Mesendoderm (in vitro differentiated cells): ENCODE measurements at regions not wholly inside any gene's neighbourhood (a gene's known extent, or its start where the extent isn't known, plus 50 kb on each side); places are given as distances from the start of the nearest gene placed in this dataset.

Experiments
- DNase-seq: peaks from one replicate; pipeline ENCODE4 v3.0.0; 2013
- H2AK5ac ChIP-seq: 2 replicates; pipeline ENCODE4 v1.6.1; 2013; ENCODE audit warnings: low read length, inconsistent platforms
- H2BK120ac ChIP-seq: 2 replicates; pipeline ENCODE4 v1.6.1; 2013; ENCODE audit warnings: low read depth, mild to moderate bottlenecking, low read length, moderate library complexity, mixed read lengths
- H2BK15ac ChIP-seq: replicated peaks from 2 replicates; pipeline ENCODE4 v1.6.1; 2013; ENCODE audit warnings: low read depth, mild to moderate bottlenecking, moderate library complexity
- H2BK5ac ChIP-seq: 2 replicates; pipeline ENCODE4 v1.6.1; 2013; ENCODE audit warnings: low read length, inconsistent platforms
- H3K18ac ChIP-seq: 2 replicates; pipeline ENCODE4 v1.6.1; 2013; ENCODE audit warnings: mild to moderate bottlenecking, low read length, mixed read lengths
- H3K23ac ChIP-seq: one replicate; pipeline ENCODE4 v1.6.1; 2013; ENCODE audit warnings: low read length
- H3K27ac ChIP-seq: 2 replicates; pipeline ENCODE4 v1.5.1; 2013; ENCODE audit warnings: low read depth, mild to moderate bottlenecking, inconsistent platforms, low read length, moderate library complexity
- H3K27me3 ChIP-seq: 2 replicates; pipeline ENCODE4 v1.6.1; 2013; ENCODE audit warnings: low read length, control low read depth, mild to moderate bottlenecking, inconsistent platforms; ENCODE audit not compliant: insufficient read depth, poor library complexity
- H3K36me3 ChIP-seq: 2 replicates; pipeline ENCODE4 v1.6.1; 2013; ENCODE audit warnings: low read length, inconsistent platforms; ENCODE audit not compliant: control insufficient read depth, insufficient read depth
- H3K4ac ChIP-seq: one replicate; pipeline ENCODE4 v1.6.1; 2013; ENCODE audit warnings: low read depth, mild to moderate bottlenecking, low read length, moderate library complexity
- H3K4me1 ChIP-seq: 2 replicates; pipeline ENCODE4 v1.6.1; 2013; ENCODE audit warnings: low read depth, low read length, inconsistent platforms; ENCODE audit not compliant: control insufficient read depth
- H3K4me2 ChIP-seq: 2 replicates; pipeline ENCODE4 v1.6.1; 2013; ENCODE audit warnings: low read length
- H3K4me3 ChIP-seq: 2 replicates; pipeline ENCODE4 v1.5.1; 2013; ENCODE audit warnings: mild to moderate bottlenecking, low read length
- H3K56ac ChIP-seq: one replicate; pipeline ENCODE4 v1.6.1; 2013; ENCODE audit warnings: low read length
- H3K79me1 ChIP-seq: 2 replicates; pipeline ENCODE4 v1.6.1; 2013; ENCODE audit warnings: low read length, inconsistent platforms
- H3K79me2 ChIP-seq: 2 replicates; pipeline ENCODE4 v1.6.1; 2013; ENCODE audit warnings: mild to moderate bottlenecking, low read length; ENCODE audit not compliant: control insufficient read depth, insufficient read depth
- H3K9ac ChIP-seq: 2 replicates; pipeline ENCODE4 v1.6.1; 2013; ENCODE audit warnings: low read length, inconsistent platforms
- H4K5ac ChIP-seq: one replicate; pipeline ENCODE4 v1.6.1; 2013; ENCODE audit warnings: low read length
- H4K8ac ChIP-seq: one replicate; pipeline ENCODE4 v1.6.1; 2013; ENCODE audit warnings: low read depth, mild to moderate bottlenecking, control low read depth, low read length, moderate library complexity
- WGBS: extraction: QIAGEN DNeasy Blood & Tissue Kit; methylation state at CpG from one replicate; pipeline ENCODE4 v1.1.7; 2013; ENCODE audit warnings: low lambda C conversion rate, missing lambda C conversion rate; ENCODE audit not compliant: insufficient coverage; ENCODE audit errors: extremely low coverage; 5-methylcytosine and 5-hydroxymethylcytosine counted together

DNA sequence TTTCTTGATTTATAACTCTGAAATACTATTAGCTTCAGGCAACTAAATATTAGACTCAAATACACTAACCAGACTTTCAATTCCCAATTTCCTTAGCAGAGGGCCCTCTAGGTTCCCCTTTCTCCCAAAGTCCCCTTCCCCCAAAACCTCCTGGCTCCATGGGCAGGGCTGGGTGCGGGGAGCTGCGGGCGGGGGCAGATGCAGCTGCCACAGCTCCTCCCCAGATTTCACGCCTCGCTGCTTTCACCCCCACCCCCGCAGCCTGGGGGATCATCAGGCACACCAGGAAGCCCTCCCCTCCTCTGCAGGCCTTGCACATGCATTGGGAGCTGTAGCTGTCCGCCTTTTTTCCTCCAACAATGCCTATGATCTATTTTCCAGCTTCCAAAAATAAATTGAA is 82.8 kb upstream of the SPATA31C2 start:
- Histone ChIP-seq H3K4me2 (no peak overlapping the region), H3K27ac (no peak overlapping the region), H4K5ac (no peak overlapping the region), H4K8ac (no peak overlapping the region), H2BK120ac (no peak overlapping the region), H3K4me3 (no peak overlapping the region), H2BK15ac (no peak overlapping the region), H3K27me3 (no peaks in the 10 kb centered on the region), H3K23ac (no peak overlapping the region), H2BK5ac (no peak overlapping the region), H3K18ac (no peak overlapping the region), H3K36me3 (no peaks in the 10 kb centered on the region), H2AK5ac (no peak overlapping the region), H3K79me1 (no peaks in the 10 kb centered on the region), H3K9ac (no peak overlapping the region), H3K79me2 (no peaks in the 10 kb centered on the region), H3K56ac (peak overlapping the region; percentile 34), H3K4ac (no peak overlapping the region), H3K4me1 (peaks cover 5% of the 10 kb centered on the region)
- peak; percentile 31 for DNase-seq
- no CpG with 5 or more reads among the region's 7 CpGs for WGBS

DNA sequence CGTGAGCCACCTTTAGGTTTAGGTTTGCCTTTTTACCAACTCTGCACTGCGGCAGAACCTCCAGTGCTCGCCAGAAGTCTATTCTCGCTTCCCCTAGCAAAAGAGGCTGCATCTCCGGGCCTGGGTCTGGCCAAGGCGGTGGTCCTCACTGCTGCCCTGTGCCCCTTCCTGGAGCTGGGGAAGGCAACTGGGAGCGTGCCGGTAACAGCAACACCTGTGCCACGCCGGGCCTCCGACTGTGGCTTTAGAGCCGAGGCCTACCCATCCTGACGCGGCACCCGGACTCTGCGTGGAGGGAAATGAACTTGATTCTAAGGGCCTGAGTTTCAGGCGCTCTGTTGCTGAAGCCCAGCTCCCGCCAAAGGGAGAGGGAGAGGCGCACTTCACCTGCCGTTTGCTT is 82.4 kb upstream of the SPATA31C2 start:
- DNase-seq, result no peak
- Histone ChIP-seq H3K4me1 (peaks cover 5% of the 10 kb centered on the region), H3K27ac (no peak overlapping the region), H4K8ac (no peak overlapping the region), H3K23ac (no peak overlapping the region), H3K4me2 (no peak overlapping the region), H2BK120ac (no peak overlapping the region), H3K79me1 (no peaks in the 10 kb centered on the region), H3K9ac (no peak overlapping the region), H2AK5ac (no peak overlapping the region), H3K56ac (peak overlapping the region; percentile 49), H4K5ac (no peak overlapping the region), H2BK5ac (no peak overlapping the region), H3K4me3 (no peak overlapping the region), H3K79me2 (no peaks in the 10 kb centered on the region), H3K18ac (no peak overlapping the region), H2BK15ac (no peak overlapping the region), H3K27me3 (no peaks in the 10 kb centered on the region), H3K4ac (no peak overlapping the region), H3K36me3 (no peaks in the 10 kb centered on the region)
- no CpG with 5 or more reads among the region's 20 CpGs for WGBS

DNA sequence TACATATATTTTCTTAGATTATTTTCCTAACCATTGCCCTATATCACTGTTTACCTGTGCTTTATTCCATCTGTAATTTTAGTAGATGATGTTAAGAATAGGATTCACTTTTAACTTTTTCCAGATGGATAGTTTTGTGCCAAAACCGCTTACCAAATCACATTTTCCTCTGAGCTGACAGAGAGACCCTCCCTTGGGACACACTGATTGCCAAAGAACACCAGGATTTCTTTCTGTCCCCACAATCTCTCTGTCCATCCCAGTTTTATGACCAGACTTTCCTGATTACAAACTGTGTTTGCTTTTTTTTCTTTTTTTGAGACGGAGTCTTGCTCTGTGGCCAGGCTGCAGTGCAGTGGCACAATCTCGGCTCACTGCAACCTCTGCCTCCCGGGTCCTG is 81.3 kb upstream of the SPATA31C2 start:
- H3K56ac ChIP-seq, result no peak overlapping the region
- WGBS, result no CpG with 5 or more reads among the region's 4 CpGs

DNA sequence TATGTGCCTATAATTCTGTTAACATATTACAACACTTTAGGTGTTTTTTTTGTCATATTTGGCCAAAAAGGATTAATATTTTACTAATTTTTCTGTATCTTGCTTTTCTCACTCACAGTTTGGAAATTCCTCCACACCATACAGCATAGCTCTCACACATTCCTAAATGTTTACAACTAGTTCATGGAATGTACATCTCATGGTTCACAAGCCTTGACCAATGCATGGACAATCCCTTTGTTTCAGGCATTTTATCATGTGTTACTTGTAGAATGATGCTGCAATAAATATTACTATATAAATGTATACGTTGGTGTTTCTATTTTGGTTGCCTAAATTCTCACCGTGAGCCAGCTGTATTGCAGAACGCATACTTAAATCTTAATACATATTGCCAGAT is 80.5 kb upstream of the SPATA31C2 start:
- no peak overlapping the region for H3K27ac ChIP-seq
- no peak overlapping the region for H2BK5ac ChIP-seq
- peaks cover 5% of the 10 kb centered on the region for H3K4me1 ChIP-seq
- no peaks in the 10 kb centered on the region for H3K27me3 ChIP-seq
- H3K79me1 ChIP-seq, result no peaks in the 10 kb centered on the region
- H2AK5ac ChIP-seq, result no peak overlapping the region
- H2BK120ac ChIP-seq, result no peak overlapping the region
- no peaks in the 10 kb centered on the region for H3K79me2 ChIP-seq
- no peak overlapping the region for H3K18ac ChIP-seq
- H2BK15ac ChIP-seq, result no peak overlapping the region
- no peak overlapping the region for H4K8ac ChIP-seq
- no peak overlapping the region for H3K56ac ChIP-seq
- H3K9ac ChIP-seq, result no peak overlapping the region
- no peak overlapping the region for H3K4ac ChIP-seq
- H3K23ac ChIP-seq, result no peak overlapping the region
- no peak overlapping the region for H3K4me2 ChIP-seq
- H4K5ac ChIP-seq, result no peak overlapping the region
- H3K36me3 ChIP-seq, result no peaks in the 10 kb centered on the region
- H3K4me3 ChIP-seq, result no peak overlapping the region
- no CpG with 5 or more reads among the region's 3 CpGs for WGBS
- no peak for DNase-seq

More for the DNA sequence above, 81.3 kb upstream of the SPATA31C2 start:
- peaks cover 5% of the 10 kb centered on the region for H3K4me1 ChIP-seq
- H3K18ac ChIP-seq, result no peak overlapping the region
- H3K4me2 ChIP-seq, result no peak overlapping the region
- H3K79me1 ChIP-seq, result no peaks in the 10 kb centered on the region
- no peak overlapping the region for H4K8ac ChIP-seq
- no peak overlapping the region for H2BK15ac ChIP-seq
- no peak overlapping the region for H3K27ac ChIP-seq
- H3K23ac ChIP-seq, result no peak overlapping the region
- no peak overlapping the region for H2BK120ac ChIP-seq
- no peak for DNase-seq
- no peak overlapping the region for H3K9ac ChIP-seq
- H3K36me3 ChIP-seq, result no peaks in the 10 kb centered on the region
- H3K27me3 ChIP-seq, result no peaks in the 10 kb centered on the region
- no peak overlapping the region for H4K5ac ChIP-seq
- no peak overlapping the region for H2AK5ac ChIP-seq
- no peaks in the 10 kb centered on the region for H3K79me2 ChIP-seq
- H3K4ac ChIP-seq, result no peak overlapping the region
- no peak overlapping the region for H2BK5ac ChIP-seq
- H3K4me3 ChIP-seq, result no peak overlapping the region

DNA sequence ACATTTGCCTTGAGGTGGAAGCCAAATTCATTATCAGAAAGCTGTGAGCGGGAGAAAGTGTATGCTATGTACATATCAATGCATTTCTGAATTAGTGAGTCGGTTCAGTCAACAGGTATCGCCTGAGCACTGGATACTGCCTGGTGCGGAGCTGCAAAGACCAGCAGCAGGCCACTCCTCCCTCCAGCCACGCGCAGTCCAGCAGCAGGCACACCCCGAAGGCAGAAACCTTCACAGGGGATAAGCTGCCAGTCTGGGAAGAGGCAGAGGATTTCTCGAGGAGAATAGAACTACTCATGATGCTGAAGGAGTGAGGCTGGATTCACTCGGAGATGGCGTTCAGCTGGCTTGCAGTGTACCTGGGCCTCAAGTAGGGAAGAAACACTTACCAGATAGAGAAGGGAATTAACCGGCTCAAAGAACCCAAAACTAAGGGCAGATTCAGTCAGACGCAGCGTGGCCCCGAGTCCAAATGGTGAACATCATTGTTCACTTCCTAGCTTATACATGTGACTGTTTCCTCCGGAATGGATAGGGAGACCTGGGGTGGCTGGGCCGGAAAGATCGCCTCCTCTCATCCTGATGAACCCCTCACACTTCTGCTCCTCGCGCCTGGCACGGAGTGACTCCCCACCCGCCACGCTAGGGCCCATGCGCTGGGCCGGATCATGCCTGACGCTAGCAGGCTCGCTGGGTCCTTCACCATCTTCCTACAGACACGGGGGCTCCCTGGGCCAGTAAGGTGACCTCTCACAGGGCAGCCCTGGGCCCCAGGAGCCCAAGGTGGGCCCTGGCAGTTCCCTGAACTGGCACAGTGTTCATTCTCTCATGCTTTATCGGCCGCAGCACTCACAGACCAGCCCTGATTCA is 78.1 kb upstream of the SPATA31C2 start:
- Histone ChIP-seq H3K56ac (no peak overlapping the region), H4K8ac (no peak overlapping the region), H3K18ac (no peak overlapping the region), H3K27ac (no peak overlapping the region), H3K79me1 (no peaks in the 10 kb centered on the region), H3K36me3 (no peaks in the 10 kb centered on the region), H3K23ac (no peak overlapping the region), H3K4me3 (no peak overlapping the region), H2AK5ac (no peak overlapping the region), H4K5ac (no peak overlapping the region), H2BK5ac (no peak overlapping the region), H2BK15ac (no peak overlapping the region), H3K27me3 (no peaks in the 10 kb centered on the region), H3K4me2 (no peak overlapping the region), H3K9ac (no peak overlapping the region), H2BK120ac (no peak overlapping the region), H3K79me2 (no peaks in the 10 kb centered on the region), H3K4ac (no peak overlapping the region), H3K4me1 (peaks cover 3% of the 10 kb centered on the region)
- no peak for DNase-seq
- WGBS, result no CpG with 5 or more reads among the region's 29 CpGs
